MM.1S (cell line): ENCODE measurements at regions not wholly inside any gene's neighbourhood (a gene's known extent, or its start where the extent isn't known, plus 50 kb on each side); places are given as distances from the start of the nearest gene placed in this dataset.

Source experiments
- DNase-seq: peaks from one replicate; pipeline ENCODE4 v3.0.0-alpha.2; 2015
- H2AFZ ChIP-seq: fragments of 300-600 bp; sonication (generic); 2 replicates; pipeline ENCODE4 v1.6.0; 2016; ENCODE audit warnings: antibody characterized with exemption, low read length
- H3F3A ChIP-seq: fragments of 300-600 bp; sonication (generic); 2 replicates; pipeline ENCODE4 v1.6.1; 2016; ENCODE audit warnings: mild to moderate bottlenecking, antibody characterized with exemption, low read length, moderate library complexity, mixed read lengths; ENCODE audit not compliant: insufficient read depth
- H3K27ac ChIP-seq: fragments of 300-600 bp; sonication (generic); 2 replicates; pipeline ENCODE4 v1.5.1; 2016; ENCODE audit warnings: mild to moderate bottlenecking, low read length
- H3K27me3 ChIP-seq: fragments of 300-600 bp; sonication (generic); replicated peaks from 2 replicates; pipeline ENCODE4 v1.6.0; 2016; ENCODE audit warnings: low read length; ENCODE audit not compliant: insufficient read depth
- H3K36me3 ChIP-seq: fragments of 300-600 bp; sonication (generic); replicated peaks from 2 replicates; pipeline ENCODE4 v1.6.1; 2016; ENCODE audit warnings: mild to moderate bottlenecking, low read length, mixed read lengths; ENCODE audit not compliant: insufficient read depth
- H3K4me1 ChIP-seq: fragments of 300-600 bp; sonication (generic); 2 replicates; pipeline ENCODE4 v1.6.1; 2016; ENCODE audit warnings: low read length, mixed read lengths
- H3K4me2 ChIP-seq: fragments of 300-600 bp; sonication (generic); 2 replicates; pipeline ENCODE4 v1.6.0; 2016; ENCODE audit warnings: low read depth, low read length
- H3K4me3 ChIP-seq: fragments of 300-600 bp; sonication (generic); 2 replicates; pipeline ENCODE4 v1.5.1; 2016; ENCODE audit warnings: low read length, mixed read lengths
- H3K79me2 ChIP-seq: fragments of 300-600 bp; sonication (generic); 2 replicates; pipeline ENCODE4 v1.6.1; 2016; ENCODE audit warnings: mixed run types, low read length, mixed read lengths
- H3K9ac ChIP-seq: fragments of 300-600 bp; sonication (generic); 2 replicates; pipeline ENCODE4 v1.6.1; 2016; ENCODE audit warnings: low read length, mixed read lengths
- H3K9me2 ChIP-seq: fragments of 300-600 bp; sonication (generic); replicated peaks from 2 replicates; pipeline ENCODE4 v1.6.1; 2016; ENCODE audit warnings: mild to moderate bottlenecking, low read length, mixed read lengths; ENCODE audit not compliant: insufficient read depth
- H3K9me3 ChIP-seq: fragments of 300-600 bp; sonication (generic); replicated peaks from 2 replicates; pipeline ENCODE4 v1.6.1; 2016; ENCODE audit warnings: mild to moderate bottlenecking, low read length, mixed read lengths; ENCODE audit not compliant: insufficient read depth
- H4K20me1 ChIP-seq: fragments of 300-600 bp; sonication (generic); 2 replicates; pipeline ENCODE4 v1.6.1; 2016; ENCODE audit warnings: mild to moderate bottlenecking, low read length, moderate library complexity, mixed read lengths; ENCODE audit not compliant: insufficient read depth
- EZH2 ChIP-seq: fragments of 300-600 bp; sonication (generic); optimal IDR thresholded peaks from 2 replicates; pipeline ENCODE3; 2017; ENCODE audit warnings: low read depth, mild to moderate bottlenecking, antibody characterized with exemption, low read length, mixed read lengths
- EZH2phosphoT487 ChIP-seq: fragments of 300-600 bp; sonication (generic); IDR thresholded peaks from 2 replicates; pipeline ENCODE4 v1.6.1; 2018; ENCODE audit warnings: antibody characterized with exemption, low read length
- TF ChIP-seq, protein P1 (sequence below): fragments of 300-600 bp; sonication (generic); IDR thresholded peaks from 2 replicates; pipeline ENCODE4 v1.5.1; 2016; ENCODE audit warnings: antibody characterized with exemption, low read length, mixed read lengths

GRCh38 chr7:50220273-50220672 is 84.2 kb upstream of the IKZF1 start:
- no peak overlapping the region for H3K27ac ChIP-seq
- no peaks in the 10 kb centered on the region for H3K9me3 ChIP-seq
- no peaks in the 10 kb centered on the region for H3K36me3 ChIP-seq
- no peaks in the 10 kb centered on the region for H4K20me1 ChIP-seq
- no peak overlapping the region for H2AFZ ChIP-seq
- H3K4me3 ChIP-seq: no peak overlapping the region
- DNase-seq: no peak
- H3F3A ChIP-seq: no peaks in the 10 kb centered on the region
- no peaks in the 10 kb centered on the region for H3K79me2 ChIP-seq
- no peak overlapping the region for H3K4me2 ChIP-seq
- H3K9ac ChIP-seq: no peak overlapping the region
- H3K27me3 ChIP-seq: no peaks in the 10 kb centered on the region
- TF ChIP-seq EZH2phosphoT487: no peak
- H3K9me2 ChIP-seq: no peaks in the 10 kb centered on the region
- H3K4me1 ChIP-seq: no peaks in the 10 kb centered on the region

GRCh38 chr7:50217821-50218281 is 86.7 kb upstream of the IKZF1 start:
- no peak for DNase-seq
- Histone ChIP-seq H3K4me2 (no peak overlapping the region), H3K9ac (no peak overlapping the region), H3K9me2 (no peaks in the 10 kb centered on the region), H3K27ac (no peak overlapping the region), H3K79me2 (no peaks in the 10 kb centered on the region), H3K4me3 (no peak overlapping the region), H3K4me1 (no peaks in the 10 kb centered on the region), H2AFZ (no peak overlapping the region), H3K36me3 (no peaks in the 10 kb centered on the region), H3K9me3 (no peaks in the 10 kb centered on the region), H3F3A (no peaks in the 10 kb centered on the region), H3K27me3 (no peaks in the 10 kb centered on the region), H4K20me1 (no peaks in the 10 kb centered on the region)
- TF ChIP-seq EZH2phosphoT487 (no peak), EZH2 (no peak)
- TF ChIP-seq, protein P1, sequence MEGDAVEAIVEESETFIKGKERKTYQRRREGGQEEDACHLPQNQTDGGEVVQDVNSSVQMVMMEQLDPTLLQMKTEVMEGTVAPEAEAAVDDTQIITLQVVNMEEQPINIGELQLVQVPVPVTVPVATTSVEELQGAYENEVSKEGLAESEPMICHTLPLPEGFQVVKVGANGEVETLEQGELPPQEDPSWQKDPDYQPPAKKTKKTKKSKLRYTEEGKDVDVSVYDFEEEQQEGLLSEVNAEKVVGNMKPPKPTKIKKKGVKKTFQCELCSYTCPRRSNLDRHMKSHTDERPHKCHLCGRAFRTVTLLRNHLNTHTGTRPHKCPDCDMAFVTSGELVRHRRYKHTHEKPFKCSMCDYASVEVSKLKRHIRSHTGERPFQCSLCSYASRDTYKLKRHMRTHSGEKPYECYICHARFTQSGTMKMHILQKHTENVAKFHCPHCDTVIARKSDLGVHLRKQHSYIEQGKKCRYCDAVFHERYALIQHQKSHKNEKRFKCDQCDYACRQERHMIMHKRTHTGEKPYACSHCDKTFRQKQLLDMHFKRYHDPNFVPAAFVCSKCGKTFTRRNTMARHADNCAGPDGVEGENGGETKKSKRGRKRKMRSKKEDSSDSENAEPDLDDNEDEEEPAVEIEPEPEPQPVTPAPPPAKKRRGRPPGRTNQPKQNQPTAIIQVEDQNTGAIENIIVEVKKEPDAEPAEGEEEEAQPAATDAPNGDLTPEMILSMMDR: no peak

DNA sequence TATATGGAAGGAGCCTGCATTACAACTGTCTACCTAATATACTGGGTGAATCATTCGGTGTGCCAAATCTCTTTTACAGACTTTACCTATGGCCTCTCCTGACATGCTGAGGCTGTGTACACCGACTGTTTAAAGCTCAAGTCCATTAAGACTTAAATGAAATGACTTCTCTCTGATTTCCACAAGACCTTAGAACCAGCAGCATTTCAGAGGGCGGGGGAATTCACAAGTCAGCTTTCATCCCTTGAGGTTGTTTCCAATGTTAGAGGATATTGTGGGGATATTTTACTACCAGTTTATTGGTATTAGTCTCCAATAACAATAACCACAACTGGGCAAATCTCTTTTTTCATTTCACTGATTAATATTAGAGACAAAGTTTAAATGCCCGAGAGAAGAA is 87.1 kb upstream of the IKZF1 start:
- DNase-seq: no peak
- H3K27ac ChIP-seq: no peak overlapping the region
- TF ChIP-seq EZH2 (no peak), EZH2phosphoT487 (no peak)
- TF ChIP-seq, protein P1: no peak

DNA sequence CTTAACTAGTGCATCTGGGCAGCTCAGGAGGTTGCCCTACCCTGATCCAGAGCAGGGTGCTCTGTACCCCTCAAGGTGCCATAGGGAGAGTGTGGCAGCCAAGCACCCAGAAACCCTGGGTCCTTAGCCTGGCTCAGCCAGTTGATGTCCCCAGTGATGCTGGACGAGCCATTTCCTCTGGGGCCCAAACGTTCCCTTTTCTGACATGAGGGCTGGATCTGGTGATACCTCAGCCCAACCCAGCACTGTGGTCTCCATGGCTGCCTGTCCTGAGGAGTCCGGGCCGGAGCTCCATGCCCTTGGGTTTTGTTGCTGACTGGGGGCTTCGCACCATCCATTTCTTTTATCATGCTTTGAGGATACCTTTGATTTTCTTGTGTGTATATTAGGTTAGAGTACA is 87.9 kb upstream of the IKZF1 start:
- Histone ChIP-seq H3K4me1 (no peaks in the 10 kb centered on the region), H3K27me3 (no peaks in the 10 kb centered on the region), H3K4me3 (no peak overlapping the region), H3F3A (no peaks in the 10 kb centered on the region), H3K4me2 (no peak overlapping the region), H2AFZ (no peak overlapping the region), H3K79me2 (no peaks in the 10 kb centered on the region), H3K27ac (no peak overlapping the region), H3K9ac (no peak overlapping the region), H3K9me3 (no peaks in the 10 kb centered on the region), H3K9me2 (no peaks in the 10 kb centered on the region), H4K20me1 (no peaks in the 10 kb centered on the region), H3K36me3 (no peaks in the 10 kb centered on the region)
- TF ChIP-seq EZH2: no peak
- TF ChIP-seq, protein P1: no peak
- no peak for TF ChIP-seq EZH2phosphoT487
- DNase-seq: no peak

More for the DNA sequence above, 87.1 kb upstream of the IKZF1 start:
- Histone ChIP-seq H3K79me2 (no peaks in the 10 kb centered on the region), H3K9ac (no peak overlapping the region), H3K4me2 (no peak overlapping the region), H2AFZ (no peak overlapping the region), H3K36me3 (no peaks in the 10 kb centered on the region), H3K4me3 (no peak overlapping the region), H3K27me3 (no peaks in the 10 kb centered on the region), H3K4me1 (no peaks in the 10 kb centered on the region), H3K9me3 (no peaks in the 10 kb centered on the region), H3K9me2 (no peaks in the 10 kb centered on the region), H4K20me1 (no peaks in the 10 kb centered on the region), H3F3A (no peaks in the 10 kb centered on the region)
